ENCODE measurements at regions not wholly inside any gene's neighbourhood (a gene's known extent, or its start where the extent isn't known, plus 50 kb on each side); places are given as distances from the start of the nearest gene placed in this dataset.

GRCh38 chr3:19595884-19596283 lies 338.1 kb downstream of the EFHB start:
- TF ChIP-seq CTCF (IDR thresholded peaks at IDR 0.05) (no peak), POLR2A (IDR thresholded peaks at IDR 0.05) (no peak)
